B cell (primary cell): ENCODE measurements at regions not wholly inside any gene's neighbourhood (a gene's known extent, or its start where the extent isn't known, plus 50 kb on each side); places are given as distances from the start of the nearest gene placed in this dataset.

ENCODE experiments used
- ATAC-seq: fragments of 200-7000 bp; cut with Tn5 transposase; one replicate; pipeline ENCODE4 v1.10.0; 2021; ENCODE audit warnings: low read depth, mild to moderate bottlenecking, moderate number of reproducible peaks, moderate library complexity
- CTCF ChIA-PET: fragments of 350-600 bp; sonication (Branson Sonifier 250); formaldehyde crosslinking; loops from one replicate; lab custom pipeline; 2021; ENCODE audit warnings: antibody characterized with exemption, inconsistent platforms; lab: Charles Lee
- POLR2A ChIA-PET: fragments of 350-600 bp; sonication (Branson Sonifier 250); formaldehyde crosslinking; loops from one replicate; lab custom pipeline; 2021; ENCODE audit warnings: antibody characterized with exemption; lab: Charles Lee
- DNase-seq: peaks from one replicate; pipeline ENCODE4 v3.0.0; 2013
- H2AFZ ChIP-seq: 2 replicates; pipeline ENCODE4 v1.6.1; 2012; ENCODE audit warnings: mild to moderate bottlenecking, low read depth, low read length; ENCODE audit not compliant: insufficient read depth, poor library complexity, severe bottlenecking
- H3K27ac ChIP-seq, 2 donors: 1 replicate in 1 of 2; 2 replicates in 1 of 2; pipeline ENCODE4 v1.5.1; 2012 to 2013; ENCODE audit warnings: low read length in 2 of 2, mild to moderate bottlenecking in 2 of 2, moderate library complexity in 1 of 2
- H3K27me3 ChIP-seq, 4 experiments: fragments of 200-600 bp in 1 of 4; sonication (generic) in 1 of 4; replicated peaks in 1 of 4; 1 replicate in 2 of 4; 2 replicates in 2 of 4; pipeline versions ENCODE4 v1.6.1 to v1.7.0; 2013 to 2016; ENCODE audit warnings: low read length in 3 of 4, mild to moderate bottlenecking in 2 of 4, mixed read lengths in 1 of 4, moderate library complexity in 1 of 4; ENCODE audit not compliant: insufficient read depth in 4 of 4, control insufficient read depth in 3 of 4; ENCODE audit errors: control extremely low read depth in 1 of 4
- H3K36me3 ChIP-seq, 2 experiments: replicated peaks in 1 of 2; 1 replicate in 1 of 2; 2 replicates in 1 of 2; pipeline versions ENCODE4 v1.6.1 to v1.7.1; 2013; ENCODE audit warnings: low read length in 1 of 2; ENCODE audit not compliant: insufficient read depth in 2 of 2, control insufficient read depth in 1 of 2; ENCODE audit errors: control extremely low read depth in 1 of 2, extremely low read depth in 1 of 2
- H3K4me1 ChIP-seq, 2 donors: fragments of 200-600 bp in 1 of 2; sonication (generic) in 1 of 2; 1 replicate in 1 of 2; 2 replicates in 1 of 2; pipeline versions ENCODE4 v1.5.1 to v1.6.1; 2013 to 2017; ENCODE audit warnings: low read length in 2 of 2; ENCODE audit not compliant: control insufficient read depth in 2 of 2, insufficient read depth in 2 of 2
- H3K4me2 ChIP-seq: replicated peaks from 2 replicates; pipeline ENCODE3; 2012; ENCODE audit warnings: mild to moderate bottlenecking, low read depth, low read length; ENCODE audit not compliant: poor library complexity, severe bottlenecking
- H3K4me3 ChIP-seq, 5 experiments: fragments of 200-600 bp in 1 of 5; sonication (generic) in 1 of 5; 1 replicate in 3 of 5; 2 replicates in 2 of 5; pipeline versions ENCODE4 v1.5.1 to v1.7.0; 2011 to 2016; ENCODE audit warnings: low read length in 4 of 5, mild to moderate bottlenecking in 4 of 5, low read depth in 2 of 5, control low read depth in 1 of 5, moderate library complexity in 1 of 5; ENCODE audit not compliant: insufficient read depth in 1 of 5; ENCODE audit errors: control extremely low read depth in 1 of 5, extremely low read depth in 1 of 5
- H3K79me2 ChIP-seq: fragments of 200-600 bp; sonication (generic); one replicate; pipeline ENCODE4 v1.6.0; 2016; ENCODE audit warnings: low read length; ENCODE audit not compliant: control insufficient read depth, insufficient read depth
- H3K9ac ChIP-seq: fragments of 200-600 bp; sonication (generic); 2 replicates; pipeline ENCODE4 v1.6.1; 2017; ENCODE audit warnings: mild to moderate bottlenecking, low read length, moderate library complexity
- H3K9me3 ChIP-seq, 3 donors: one replicate each; pipeline versions ENCODE4 v1.6.1 to v1.7.1; 2013; ENCODE audit warnings: low read length in 2 of 3; ENCODE audit not compliant: control insufficient read depth in 2 of 3, insufficient read depth in 1 of 3; ENCODE audit errors: control extremely low read depth in 1 of 3
- H4K20me1 ChIP-seq: 2 replicates; pipeline ENCODE4 v1.6.0; 2012; ENCODE audit warnings: mild to moderate bottlenecking, low read length; ENCODE audit not compliant: insufficient read depth, control insufficient read depth, poor library complexity, severe bottlenecking
- H3K27ac Mint-ChIP-seq: one replicate; pipeline ENCODE4 v1.8.0; 2021; ENCODE audit warnings: mixed read lengths
- H3K27me3 Mint-ChIP-seq: one replicate; pipeline ENCODE4 v1.8.0; 2021; ENCODE audit warnings: mixed read lengths
- H3K4me1 Mint-ChIP-seq: one replicate; pipeline ENCODE4 v1.8.0; 2021; ENCODE audit warnings: mixed read lengths
- H3K4me3 Mint-ChIP-seq: one replicate; pipeline ENCODE4 v1.8.0; 2021; ENCODE audit warnings: mixed read lengths
- H3K9me3 Mint-ChIP-seq: one replicate; pipeline ENCODE4 v1.8.0; 2022; ENCODE audit warnings: mixed read lengths; ENCODE audit not compliant: insufficient read depth
- CTCF ChIP-seq: fragments of 200-600 bp; IDR thresholded peaks from one replicate; pipeline ENCODE4 v1.8.0; 2022; ENCODE audit warnings: antibody characterized with exemption, mild to moderate bottlenecking
- EZH2 ChIP-seq: IDR thresholded peaks from 2 replicates; pipeline ENCODE4 v1.6.1; 2012; ENCODE audit warnings: borderline replicate concordance, low read depth, mild to moderate bottlenecking, moderate library complexity, low read length; ENCODE audit not compliant: insufficient read depth, poor library complexity, severe bottlenecking
- WGBS: methylation state at CpG from one replicate; pipeline ENCODE4 v1.1.5; 2013; ENCODE audit warnings: missing lambda C conversion rate; ENCODE audit not compliant: insufficient coverage; 5-methylcytosine and 5-hydroxymethylcytosine counted together
- intact Hi-C: fragments of 100-400 bp; cut with micrococcal nuclease; formaldehyde crosslinking; loops from one replicate; pipeline ENCODE4 v1.10.0; 2022

DNA sequence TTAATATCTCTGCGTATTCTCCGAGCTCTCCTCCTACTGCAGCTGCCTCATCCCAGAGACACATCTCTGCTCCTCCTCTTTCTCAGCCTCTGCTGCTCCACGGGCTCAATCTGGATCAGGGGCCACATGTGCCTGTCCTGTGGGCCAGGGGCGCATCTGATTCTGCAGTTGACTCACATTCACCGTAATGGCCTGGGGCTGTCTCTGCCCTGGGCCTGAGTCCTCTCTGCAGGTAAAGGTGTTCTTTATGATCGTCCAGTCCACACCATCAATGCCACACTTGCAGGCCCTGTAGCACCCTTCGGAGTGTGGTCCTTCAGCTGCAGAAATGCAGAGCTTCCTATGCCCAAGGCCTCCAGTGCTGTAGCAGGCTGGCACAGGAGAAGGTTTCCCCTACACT is 154.5 kb downstream of the OAT start:
- CTCF ChIA-PET: interaction anchor here (1.5 to 8.2 kb wide), 2 partner anchors 125 to 268 kb away, joined by 3 to 115 read pairs; no protein-coding TSS in a partner anchor
- Histone ChIP-seq H3K36me3 (no peaks in the 10 kb centered on the region), H3K27ac (no peak overlapping the region), H3K4me2 (no peak overlapping the region), H2AFZ (no peak overlapping the region), H3K27me3 (no peaks in the 10 kb centered on the region), H4K20me1 (no peaks in the 10 kb centered on the region), H3K4me3 (no peak overlapping the region), H3K79me2 (no peaks in the 10 kb centered on the region), H3K4me1 (no peaks in the 10 kb centered on the region), H3K9me3 (peaks cover 0 to 6% (median 0%) of the 10 kb centered on the region in 3 donors), H3K9ac (no peak overlapping the region)
- POLR2A ChIA-PET: no interaction called here
- 95% methylated on average over 7 of the region's 7 CpGs for WGBS
- Mint-ChIP-seq H3K4me3 (no peak overlapping the region), H3K4me1 (no peaks in the 10 kb centered on the region), H3K9me3 (no peaks in the 10 kb centered on the region), H3K27ac (no peak overlapping the region), H3K27me3 (peaks cover 10% of the 10 kb centered on the region)
- intact Hi-C loops: no loop called here
- DNase-seq: no peak
- TF ChIP-seq EZH2 (no peak), CTCF (no peak)
- no peak for ATAC-seq

- H3K36me3 ChIP-seq: no peaks in the 10 kb centered on the region
- H3K9ac ChIP-seq: no peak overlapping the region
- no peaks in the 10 kb centered on the region for H3K4me1 ChIP-seq
- no peak for DNase-seq
- Mint-ChIP-seq H3K4me1 (no peaks in the 10 kb centered on the region), H3K9me3 (peaks cover 2% of the 10 kb centered on the region), H3K4me3 (no peak overlapping the region), H3K27me3 (peaks cover 5% of the 10 kb centered on the region), H3K27ac (no peak overlapping the region)
- no peak overlapping the region for H3K4me2 ChIP-seq
- ChIA-PET CTCF (interaction anchor here (1.5 to 8.2 kb wide), 2 partner anchors 125 to 268 kb away, joined by 3 to 115 read pairs; no protein-coding TSS in a partner anchor), POLR2A (no interaction called here)
- ATAC-seq: no peak
- 83% methylated on average over 3 of the region's 5 CpGs for WGBS
- no peaks in the 10 kb centered on the region for H3K27me3 ChIP-seq
- TF ChIP-seq EZH2 (no peak), CTCF (no peak)
- H3K9me3 ChIP-seq: peaks cover 0 to 11% (median 0%) of the 10 kb centered on the region in 3 donors
- no peak overlapping the region for H3K4me3 ChIP-seq
- H4K20me1 ChIP-seq: no peaks in the 10 kb centered on the region
- H3K79me2 ChIP-seq: no peaks in the 10 kb centered on the region
- no peak overlapping the region for H3K27ac ChIP-seq
- no peak overlapping the region for H2AFZ ChIP-seq
- intact Hi-C loops: no loop called here
Measured at GRCh38 chr10:124263726-124264125, 155.0 kb downstream of the OAT start.
